ENCODE measurements at regions not wholly inside any gene's neighbourhood (a gene's known extent, or its start where the extent isn't known, plus 50 kb on each side); places are given as distances from the start of the nearest gene placed in this dataset.

DNA sequence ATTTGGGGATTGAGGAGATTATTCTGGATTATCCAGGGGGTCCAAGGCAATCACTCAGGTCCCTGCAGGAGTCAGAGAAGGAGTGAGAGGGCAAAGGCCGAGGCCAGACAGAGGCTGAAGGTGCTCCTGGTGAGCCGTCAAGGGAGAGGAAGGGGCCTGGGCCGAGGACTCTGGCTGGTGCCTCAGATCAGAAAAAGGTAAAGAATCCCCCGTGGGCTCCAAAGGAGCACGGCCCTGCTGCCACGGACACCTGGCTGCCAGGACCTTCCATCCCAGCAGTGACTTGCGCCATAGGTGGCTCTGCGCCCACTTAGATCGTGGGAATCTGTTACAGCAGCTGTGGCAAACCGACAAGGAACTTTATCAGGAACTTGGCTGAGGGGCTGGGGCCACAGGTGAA, 374.8 kb upstream of the MYT1L start (continued):
- TF ChIP-seq, protein P1, sequence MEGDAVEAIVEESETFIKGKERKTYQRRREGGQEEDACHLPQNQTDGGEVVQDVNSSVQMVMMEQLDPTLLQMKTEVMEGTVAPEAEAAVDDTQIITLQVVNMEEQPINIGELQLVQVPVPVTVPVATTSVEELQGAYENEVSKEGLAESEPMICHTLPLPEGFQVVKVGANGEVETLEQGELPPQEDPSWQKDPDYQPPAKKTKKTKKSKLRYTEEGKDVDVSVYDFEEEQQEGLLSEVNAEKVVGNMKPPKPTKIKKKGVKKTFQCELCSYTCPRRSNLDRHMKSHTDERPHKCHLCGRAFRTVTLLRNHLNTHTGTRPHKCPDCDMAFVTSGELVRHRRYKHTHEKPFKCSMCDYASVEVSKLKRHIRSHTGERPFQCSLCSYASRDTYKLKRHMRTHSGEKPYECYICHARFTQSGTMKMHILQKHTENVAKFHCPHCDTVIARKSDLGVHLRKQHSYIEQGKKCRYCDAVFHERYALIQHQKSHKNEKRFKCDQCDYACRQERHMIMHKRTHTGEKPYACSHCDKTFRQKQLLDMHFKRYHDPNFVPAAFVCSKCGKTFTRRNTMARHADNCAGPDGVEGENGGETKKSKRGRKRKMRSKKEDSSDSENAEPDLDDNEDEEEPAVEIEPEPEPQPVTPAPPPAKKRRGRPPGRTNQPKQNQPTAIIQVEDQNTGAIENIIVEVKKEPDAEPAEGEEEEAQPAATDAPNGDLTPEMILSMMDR (IDR thresholded peaks at IDR 0.05; ENCODE audit: low read depth, low read length, missing input control) = no peak

DNA sequence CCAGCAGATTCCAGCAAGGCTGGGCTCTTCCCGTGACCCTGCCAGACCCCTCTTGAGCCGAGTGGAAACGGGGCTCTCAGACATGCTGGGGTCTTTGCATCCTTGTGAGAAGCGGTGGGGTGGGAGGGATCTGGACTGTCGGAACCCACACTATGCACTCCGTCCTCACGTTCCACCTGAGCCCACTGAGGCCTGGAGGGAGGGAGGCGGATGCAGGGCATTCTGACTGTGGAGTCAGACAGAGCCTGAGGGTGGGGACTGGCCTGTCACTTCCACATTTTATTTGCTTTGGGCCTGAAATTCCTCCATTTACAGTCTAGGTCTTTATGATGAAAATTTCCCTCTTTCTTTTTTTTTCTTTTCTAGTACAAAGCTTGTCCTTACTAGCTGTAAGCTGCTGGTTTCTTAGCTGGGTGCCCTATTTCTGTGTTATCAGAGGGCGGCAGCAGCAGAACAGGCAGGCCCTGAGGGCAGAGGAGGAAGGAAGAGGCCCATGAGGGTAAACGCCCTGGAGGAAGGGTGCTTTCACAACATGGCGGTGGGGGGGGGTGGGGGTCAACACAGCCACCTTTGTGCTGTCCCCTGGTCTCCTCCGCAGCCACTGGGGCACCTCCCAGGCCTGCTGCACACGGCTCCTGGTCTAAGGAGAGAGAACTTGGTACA, 373.5 kb upstream of the MYT1L start:
- TF ChIP-seq, protein P2, sequence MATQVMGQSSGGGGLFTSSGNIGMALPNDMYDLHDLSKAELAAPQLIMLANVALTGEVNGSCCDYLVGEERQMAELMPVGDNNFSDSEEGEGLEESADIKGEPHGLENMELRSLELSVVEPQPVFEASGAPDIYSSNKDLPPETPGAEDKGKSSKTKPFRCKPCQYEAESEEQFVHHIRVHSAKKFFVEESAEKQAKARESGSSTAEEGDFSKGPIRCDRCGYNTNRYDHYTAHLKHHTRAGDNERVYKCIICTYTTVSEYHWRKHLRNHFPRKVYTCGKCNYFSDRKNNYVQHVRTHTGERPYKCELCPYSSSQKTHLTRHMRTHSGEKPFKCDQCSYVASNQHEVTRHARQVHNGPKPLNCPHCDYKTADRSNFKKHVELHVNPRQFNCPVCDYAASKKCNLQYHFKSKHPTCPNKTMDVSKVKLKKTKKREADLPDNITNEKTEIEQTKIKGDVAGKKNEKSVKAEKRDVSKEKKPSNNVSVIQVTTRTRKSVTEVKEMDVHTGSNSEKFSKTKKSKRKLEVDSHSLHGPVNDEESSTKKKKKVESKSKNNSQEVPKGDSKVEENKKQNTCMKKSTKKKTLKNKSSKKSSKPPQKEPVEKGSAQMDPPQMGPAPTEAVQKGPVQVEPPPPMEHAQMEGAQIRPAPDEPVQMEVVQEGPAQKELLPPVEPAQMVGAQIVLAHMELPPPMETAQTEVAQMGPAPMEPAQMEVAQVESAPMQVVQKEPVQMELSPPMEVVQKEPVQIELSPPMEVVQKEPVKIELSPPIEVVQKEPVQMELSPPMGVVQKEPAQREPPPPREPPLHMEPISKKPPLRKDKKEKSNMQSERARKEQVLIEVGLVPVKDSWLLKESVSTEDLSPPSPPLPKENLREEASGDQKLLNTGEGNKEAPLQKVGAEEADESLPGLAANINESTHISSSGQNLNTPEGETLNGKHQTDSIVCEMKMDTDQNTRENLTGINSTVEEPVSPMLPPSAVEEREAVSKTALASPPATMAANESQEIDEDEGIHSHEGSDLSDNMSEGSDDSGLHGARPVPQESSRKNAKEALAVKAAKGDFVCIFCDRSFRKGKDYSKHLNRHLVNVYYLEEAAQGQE (IDR thresholded peaks at IDR 0.05) = no peak
- TF ChIP-seq JUND (IDR thresholded peaks at IDR 0.05) = no peak
- TF ChIP-seq RXRA (IDR thresholded peaks at IDR 0.05) = no peak
- no peak for TF ChIP-seq HNF4G (IDR thresholded peaks at IDR 0.05)
- TF ChIP-seq, protein P3, sequence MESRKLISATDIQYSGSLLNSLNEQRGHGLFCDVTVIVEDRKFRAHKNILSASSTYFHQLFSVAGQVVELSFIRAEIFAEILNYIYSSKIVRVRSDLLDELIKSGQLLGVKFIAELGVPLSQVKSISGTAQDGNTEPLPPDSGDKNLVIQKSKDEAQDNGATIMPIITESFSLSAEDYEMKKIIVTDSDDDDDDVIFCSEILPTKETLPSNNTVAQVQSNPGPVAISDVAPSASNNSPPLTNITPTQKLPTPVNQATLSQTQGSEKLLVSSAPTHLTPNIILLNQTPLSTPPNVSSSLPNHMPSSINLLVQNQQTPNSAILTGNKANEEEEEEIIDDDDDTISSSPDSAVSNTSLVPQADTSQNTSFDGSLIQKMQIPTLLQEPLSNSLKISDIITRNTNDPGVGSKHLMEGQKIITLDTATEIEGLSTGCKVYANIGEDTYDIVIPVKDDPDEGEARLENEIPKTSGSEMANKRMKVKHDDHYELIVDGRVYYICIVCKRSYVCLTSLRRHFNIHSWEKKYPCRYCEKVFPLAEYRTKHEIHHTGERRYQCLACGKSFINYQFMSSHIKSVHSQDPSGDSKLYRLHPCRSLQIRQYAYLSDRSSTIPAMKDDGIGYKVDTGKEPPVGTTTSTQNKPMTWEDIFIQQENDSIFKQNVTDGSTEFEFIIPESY (IDR thresholded peaks at IDR 0.05) = no peak
- TF ChIP-seq RAD21 (IDR thresholded peaks at IDR 0.05) = no peak
- no peak for TF ChIP-seq GABPA (IDR thresholded peaks at IDR 0.05 in 1 of 2, conservative IDR thresholded peaks at IDR 0.05 in 1 of 2)
- TF ChIP-seq HNF4A (conservative IDR thresholded peaks at IDR 0.05) = no peak
- TF ChIP-seq SP1 (IDR thresholded peaks at IDR 0.05) = no peak
- no peak for TF ChIP-seq FOXA2 (IDR thresholded peaks at IDR 0.05)
- TF ChIP-seq, protein P4, sequence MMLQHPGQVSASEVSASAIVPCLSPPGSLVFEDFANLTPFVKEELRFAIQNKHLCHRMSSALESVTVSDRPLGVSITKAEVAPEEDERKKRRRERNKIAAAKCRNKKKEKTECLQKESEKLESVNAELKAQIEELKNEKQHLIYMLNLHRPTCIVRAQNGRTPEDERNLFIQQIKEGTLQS (IDR thresholded peaks at IDR 0.05) = no peak
- TF ChIP-seq, protein P1 (IDR thresholded peaks at IDR 0.05; ENCODE audit: low read depth, low read length, missing input control) = no peak
- TF ChIP-seq, protein P5, sequence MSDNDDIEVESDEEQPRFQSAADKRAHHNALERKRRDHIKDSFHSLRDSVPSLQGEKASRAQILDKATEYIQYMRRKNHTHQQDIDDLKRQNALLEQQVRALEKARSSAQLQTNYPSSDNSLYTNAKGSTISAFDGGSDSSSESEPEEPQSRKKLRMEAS (IDR thresholded peaks at IDR 0.05) = no peak
- TF ChIP-seq TAF1 (conservative IDR thresholded peaks at IDR 0.05) = no peak
- TF ChIP-seq EGR1 (IDR thresholded peaks at IDR 0.05; ENCODE audit: low read depth in 2 of 2) = no peak
- WGBS = 69% methylated on average over 13 of the region's 13 CpGs
- Histone ChIP-seq H3K9ac (ENCODE audit: low read depth in 1 of 2, low read length in 2 of 2) (no peak overlapping the region), H3K36me3 (ENCODE audit: control insufficient read depth in 4 of 4, insufficient read depth in 3 of 4, low read depth in 1 of 4, low read length in 3 of 4) (no peaks in the 10 kb centered on the region), H3K27me3 (ENCODE audit: control insufficient read depth in 4 of 4, insufficient read depth in 4 of 4, low read length in 3 of 4) (peaks cover 0 to 8% (median 0%) of the 10 kb centered on the region in 4 donors), H3K27ac (ENCODE audit: low read depth in 1 of 2, low read length in 2 of 2) (no peak overlapping the region), H3K4me3 (ENCODE audit: low read depth in 1 of 3, low read length in 3 of 3) (no peak overlapping the region), H3K4me1 (ENCODE audit: control insufficient read depth in 4 of 4, insufficient read depth in 4 of 4, low read length in 3 of 4) (no peaks in the 10 kb centered on the region), H3K9me3 (ENCODE audit: control insufficient read depth in 4 of 4, low read length in 3 of 4) (no peaks in the 10 kb centered on the region)
- no peak for DNase-seq (ENCODE audit: low spot score)

All from liver (tissue), 8 donors.